ENCODE measurements at regions not wholly inside any gene's neighbourhood (a gene's known extent, or its start where the extent isn't known, plus 50 kb on each side); places are given as distances from the start of the nearest gene placed in this dataset.

DNA sequence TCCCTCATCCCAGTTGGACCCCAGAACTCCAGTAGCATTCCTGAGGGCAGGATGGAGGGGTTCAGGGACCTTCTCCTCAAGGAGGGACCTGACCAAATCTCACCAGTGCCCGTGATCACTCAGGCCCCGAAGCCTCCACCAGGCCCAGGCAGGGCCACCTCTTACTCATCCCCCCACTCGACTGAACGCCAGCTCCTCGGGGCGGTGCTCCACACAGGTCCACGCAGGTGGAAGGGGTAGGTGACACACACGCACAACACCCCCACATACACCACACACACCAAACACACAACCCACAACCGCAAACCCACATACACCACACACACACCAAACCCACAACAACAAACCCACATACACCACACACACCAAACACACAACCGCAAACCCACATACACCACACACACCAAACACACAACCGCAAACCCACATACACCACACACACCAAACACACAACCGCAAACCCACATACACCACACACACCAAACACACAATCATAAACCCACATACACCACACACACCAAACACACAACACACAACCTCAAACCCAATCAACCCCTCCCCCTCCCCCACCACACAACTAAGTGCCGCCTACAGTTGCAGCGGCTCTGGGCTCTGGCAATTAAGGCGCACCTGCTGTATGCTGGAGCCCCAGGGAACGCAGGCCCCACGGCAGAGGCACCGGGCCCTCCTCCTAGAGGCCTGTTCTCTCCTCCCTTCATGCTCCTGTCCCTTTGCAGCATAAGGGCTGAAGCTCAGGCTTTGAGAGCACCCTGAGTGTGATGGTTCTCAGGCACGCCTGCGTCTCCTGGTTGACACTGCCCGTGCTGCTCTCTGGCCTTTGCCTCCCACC, 1318.1 kb downstream of the TBC1D22A start:
- TF ChIP-seq, protein P1, sequence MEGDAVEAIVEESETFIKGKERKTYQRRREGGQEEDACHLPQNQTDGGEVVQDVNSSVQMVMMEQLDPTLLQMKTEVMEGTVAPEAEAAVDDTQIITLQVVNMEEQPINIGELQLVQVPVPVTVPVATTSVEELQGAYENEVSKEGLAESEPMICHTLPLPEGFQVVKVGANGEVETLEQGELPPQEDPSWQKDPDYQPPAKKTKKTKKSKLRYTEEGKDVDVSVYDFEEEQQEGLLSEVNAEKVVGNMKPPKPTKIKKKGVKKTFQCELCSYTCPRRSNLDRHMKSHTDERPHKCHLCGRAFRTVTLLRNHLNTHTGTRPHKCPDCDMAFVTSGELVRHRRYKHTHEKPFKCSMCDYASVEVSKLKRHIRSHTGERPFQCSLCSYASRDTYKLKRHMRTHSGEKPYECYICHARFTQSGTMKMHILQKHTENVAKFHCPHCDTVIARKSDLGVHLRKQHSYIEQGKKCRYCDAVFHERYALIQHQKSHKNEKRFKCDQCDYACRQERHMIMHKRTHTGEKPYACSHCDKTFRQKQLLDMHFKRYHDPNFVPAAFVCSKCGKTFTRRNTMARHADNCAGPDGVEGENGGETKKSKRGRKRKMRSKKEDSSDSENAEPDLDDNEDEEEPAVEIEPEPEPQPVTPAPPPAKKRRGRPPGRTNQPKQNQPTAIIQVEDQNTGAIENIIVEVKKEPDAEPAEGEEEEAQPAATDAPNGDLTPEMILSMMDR (IDR thresholded peaks at IDR 0.05) = no peak
- TF ChIP-seq POLR2A (IDR thresholded peaks at IDR 0.05) (no peak), EP300 (IDR thresholded peaks at IDR 0.05) (no peak), POLR2AphosphoS5 (IDR thresholded peaks at IDR 0.05) (no peak)
